Activated naive CD4-positive, alpha-beta T cell treated with anti-CD3 and anti-CD28 coated beads, Interleukin-2, amount 10 ng/mL, durations not matched to agents 7 days and 5 days (primary cell): ENCODE measurements at regions not wholly inside any gene's neighbourhood (a gene's known extent, or its start where the extent isn't known, plus 50 kb on each side); places are given as distances from the start of the nearest gene placed in this dataset.

Experiments
- CTCF ChIA-PET: fragments of 350-600 bp; sonication (Branson Sonifier 250); formaldehyde crosslinking; loops from one replicate; lab custom pipeline; 2021; ENCODE audit warnings: antibody characterized with exemption; lab: Charles Lee
- DNase-seq: peaks from one replicate; pipeline ENCODE4 v3.0.0-alpha.2; 2020
- H3K27ac Mint-ChIP-seq: one replicate; pipeline ENCODE4 v1.8.0; 2021; ENCODE audit warnings: mild to moderate bottlenecking, moderate library complexity, mixed read lengths
- H3K27me3 Mint-ChIP-seq: one replicate; pipeline ENCODE4 v1.8.0; 2021; ENCODE audit warnings: mild to moderate bottlenecking, mixed read lengths
- H3K36me3 Mint-ChIP-seq: one replicate; pipeline ENCODE4 v1.8.0; 2021; ENCODE audit warnings: mixed read lengths
- H3K4me1 Mint-ChIP-seq: one replicate; pipeline ENCODE4 v1.8.0; 2021; ENCODE audit warnings: mixed read lengths
- H3K4me3 Mint-ChIP-seq: one replicate; pipeline ENCODE4 v1.8.0; 2021; ENCODE audit warnings: mild to moderate bottlenecking, moderate library complexity, mixed read lengths
- H3K9me3 Mint-ChIP-seq: one replicate; pipeline ENCODE4 v1.8.0; 2021; ENCODE audit warnings: mixed read lengths

DNA sequence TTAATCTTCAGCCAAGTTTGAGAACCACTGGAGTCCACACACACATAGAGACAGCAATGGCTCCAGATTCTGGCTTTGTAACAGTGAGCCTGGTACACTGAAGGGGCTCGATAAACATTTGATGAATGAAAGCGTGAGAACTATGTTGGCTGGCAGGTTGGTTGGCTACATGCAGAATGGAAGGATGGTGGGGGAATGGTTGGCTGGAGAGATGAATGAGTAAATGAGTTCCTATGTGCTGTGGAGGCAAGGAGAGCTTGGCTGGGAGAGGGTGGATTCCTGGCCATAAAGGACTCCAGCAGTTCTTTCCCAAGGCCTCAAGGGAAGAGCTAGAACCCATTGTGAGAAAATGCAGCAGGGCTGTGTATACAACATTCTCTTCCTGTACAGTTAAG is 168.0 kb upstream of the NECTIN1 start:
- CTCF ChIA-PET: no interaction called here
- Mint-ChIP-seq H3K27me3 (peaks cover 16% of the 10 kb centered on the region), H3K36me3 (no peaks in the 10 kb centered on the region), H3K9me3 (no peaks in the 10 kb centered on the region), H3K4me3 (no peak overlapping the region), H3K4me1 (peaks cover 8% of the 10 kb centered on the region), H3K27ac (no peak overlapping the region)
- DNase-seq: no peak

DNA sequence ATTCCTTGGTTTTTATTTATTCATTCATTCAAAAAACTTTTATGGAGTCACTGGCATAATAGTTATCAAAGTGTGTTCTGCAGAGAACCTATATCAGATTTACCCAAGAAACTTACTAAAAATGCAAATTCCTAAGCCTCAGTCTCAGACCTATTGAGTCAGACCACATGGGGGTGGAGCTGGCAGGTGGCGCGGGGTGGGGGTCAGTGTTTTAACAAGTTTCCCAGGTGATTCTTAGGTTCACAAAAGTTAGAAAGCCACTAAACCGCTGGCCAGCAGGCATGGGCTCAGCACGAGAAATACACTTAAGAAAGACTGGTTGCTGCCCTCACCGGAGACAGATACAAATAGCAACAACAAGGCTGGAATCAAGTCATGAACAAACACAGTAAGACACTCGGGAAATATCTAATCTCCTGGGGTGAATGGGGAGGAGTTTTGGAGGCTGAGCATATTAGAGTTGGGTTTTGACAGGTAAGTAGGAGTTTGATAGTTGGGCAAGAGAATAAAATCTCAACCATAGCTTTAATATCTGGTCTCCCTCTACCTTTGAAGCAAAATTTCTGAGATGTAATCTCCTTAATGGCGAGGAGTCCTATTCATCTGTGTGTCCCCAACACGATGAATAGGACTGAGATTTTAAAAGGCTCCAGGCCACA is 167.5 kb upstream of the NECTIN1 start:
- Mint-ChIP-seq H3K27ac (no peak overlapping the region), H3K4me3 (no peak overlapping the region), H3K9me3 (no peaks in the 10 kb centered on the region), H3K36me3 (no peaks in the 10 kb centered on the region), H3K27me3 (peaks cover 21% of the 10 kb centered on the region), H3K4me1 (peaks cover 8% of the 10 kb centered on the region)
- CTCF ChIA-PET: no interaction called here
- no peak for DNase-seq

GRCh38 chr11:119895981-119896380 is 167.0 kb upstream of the NECTIN1 start:
- no peak overlapping the region for H3K4me3 Mint-ChIP-seq
- H3K4me1 Mint-ChIP-seq: peaks cover 8% of the 10 kb centered on the region
- H3K9me3 Mint-ChIP-seq: no peaks in the 10 kb centered on the region
- no peaks in the 10 kb centered on the region for H3K36me3 Mint-ChIP-seq
- peaks cover 24% of the 10 kb centered on the region for H3K27me3 Mint-ChIP-seq
- CTCF ChIA-PET: no interaction called here
- no peak for DNase-seq
- no peak overlapping the region for H3K27ac Mint-ChIP-seq

DNA sequence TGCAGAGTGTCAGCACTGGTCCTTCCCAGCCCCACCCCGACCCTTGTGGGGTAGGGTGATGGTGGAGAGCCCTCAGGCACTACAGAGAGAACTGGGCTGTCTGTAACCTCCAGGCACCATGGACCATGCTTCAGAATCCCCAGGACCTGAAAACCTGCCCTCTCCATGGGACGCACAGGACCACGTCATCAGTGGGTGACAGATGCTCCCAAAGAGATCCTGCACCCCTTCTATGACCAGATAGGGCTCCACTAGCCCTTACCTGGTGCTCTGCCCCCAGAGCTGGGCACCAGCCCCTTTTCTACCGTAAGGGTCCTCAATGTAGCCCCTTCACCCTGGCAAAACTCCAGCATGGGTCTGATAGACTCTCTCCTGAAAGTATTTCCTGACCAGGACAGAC is 165.9 kb upstream of the NECTIN1 start:
- Mint-ChIP-seq H3K27me3 (peaks cover 23% of the 10 kb centered on the region), H3K4me3 (no peak overlapping the region)
- CTCF ChIA-PET: no interaction called here

DNA sequence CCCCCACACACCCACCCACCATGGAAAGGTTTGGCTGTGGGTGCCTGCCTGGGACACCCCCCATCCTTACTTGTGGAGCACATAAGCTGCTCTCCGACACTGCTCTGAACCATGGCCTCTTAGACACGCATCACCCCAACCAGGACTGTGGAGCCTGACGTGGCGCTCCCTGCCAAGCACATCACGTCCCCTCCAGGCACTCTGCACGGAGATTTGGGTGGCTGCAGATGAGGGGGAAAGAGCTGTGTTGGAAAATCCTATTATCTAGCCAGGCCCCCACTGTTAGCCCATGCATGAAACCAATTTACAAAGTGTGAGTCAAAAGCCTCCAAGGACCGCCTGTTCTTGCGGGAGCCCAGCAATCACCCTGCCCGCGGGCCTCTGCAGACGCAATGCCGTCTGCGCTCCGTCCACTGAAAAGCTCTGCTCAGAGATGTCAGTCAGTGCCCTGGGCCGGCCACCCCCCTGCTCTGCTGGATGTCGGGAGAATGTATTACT is 163.4 kb upstream of the NECTIN1 start:
- no peak for DNase-seq
- Mint-ChIP-seq H3K9me3 (no peaks in the 10 kb centered on the region), H3K4me1 (peaks cover 8% of the 10 kb centered on the region), H3K4me3 (no peak overlapping the region), H3K27ac (no peak overlapping the region), H3K36me3 (no peaks in the 10 kb centered on the region), H3K27me3 (peaks cover 26% of the 10 kb centered on the region)
- CTCF ChIA-PET: no interaction called here

More for the DNA sequence above, 165.9 kb upstream of the NECTIN1 start:
- Mint-ChIP-seq H3K27ac (no peak overlapping the region), H3K9me3 (no peaks in the 10 kb centered on the region), H3K36me3 (no peaks in the 10 kb centered on the region), H3K4me1 (peaks cover 8% of the 10 kb centered on the region)
- DNase-seq: no peak

DNA sequence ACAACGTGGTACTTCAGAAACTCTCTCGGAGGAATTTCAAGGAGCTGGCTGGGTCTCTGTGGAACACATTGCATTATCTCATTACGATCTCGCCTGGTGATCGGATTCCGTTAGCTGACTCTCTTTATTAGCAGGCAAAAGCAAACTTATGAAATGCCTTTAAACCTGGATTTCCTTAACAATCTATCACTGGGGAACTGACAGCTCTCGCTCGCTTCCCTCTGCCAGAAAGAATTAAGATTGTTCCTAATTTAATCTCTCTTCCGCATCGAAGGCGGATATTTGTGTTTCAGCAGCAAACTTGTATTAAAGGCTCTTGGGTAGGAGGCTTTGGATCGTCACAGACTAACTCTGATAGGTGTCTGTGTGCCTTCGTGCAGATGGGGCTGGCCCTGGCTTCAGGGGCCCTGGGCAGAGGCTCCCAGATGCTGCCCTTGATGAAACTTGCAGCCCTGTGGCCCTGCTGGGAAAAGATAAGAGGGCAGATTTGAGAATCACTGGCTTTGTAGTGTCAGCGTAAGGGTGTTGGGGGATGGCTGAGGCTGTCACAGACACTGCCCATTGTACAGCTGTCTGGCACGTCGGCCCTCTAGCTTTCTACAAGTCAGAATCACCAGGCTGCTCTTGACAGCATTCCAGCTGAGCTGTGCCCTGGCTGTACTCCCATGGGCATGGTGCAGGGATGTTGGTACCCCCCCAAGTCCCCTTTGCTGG is 162.2 kb upstream of the NECTIN1 start:
- H3K4me1 Mint-ChIP-seq: peaks cover 3% of the 10 kb centered on the region
- no peak overlapping the region for H3K4me3 Mint-ChIP-seq
- no peak overlapping the region for H3K27ac Mint-ChIP-seq
- no peak for DNase-seq
- CTCF ChIA-PET: no interaction called here
- peaks cover 34% of the 10 kb centered on the region for H3K27me3 Mint-ChIP-seq
- no peaks in the 10 kb centered on the region for H3K36me3 Mint-ChIP-seq
- no peaks in the 10 kb centered on the region for H3K9me3 Mint-ChIP-seq

DNA sequence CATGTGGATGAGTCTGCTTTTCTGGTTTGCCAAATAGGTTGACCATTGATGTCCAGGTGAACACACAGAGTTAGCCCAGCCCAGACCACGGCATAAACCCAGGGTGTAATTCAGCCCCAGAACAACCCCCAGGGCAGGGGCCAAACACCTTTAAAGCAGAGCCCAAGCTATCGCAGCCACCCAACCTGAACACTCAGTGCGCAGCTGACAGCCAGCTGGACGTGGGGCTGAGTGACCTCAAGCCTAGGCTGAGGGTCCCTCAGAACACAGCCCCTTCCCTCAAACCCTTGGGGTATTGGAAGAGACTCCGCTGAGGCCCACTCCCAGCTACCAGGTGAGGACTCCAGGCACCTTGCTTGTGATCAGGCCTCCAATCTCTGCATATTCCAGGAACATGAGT is 161.5 kb upstream of the NECTIN1 start:
- H3K36me3 Mint-ChIP-seq: no peaks in the 10 kb centered on the region
- DNase-seq: no peak
- no peak overlapping the region for H3K4me3 Mint-ChIP-seq
- H3K27ac Mint-ChIP-seq: no peak overlapping the region
- peaks cover 33% of the 10 kb centered on the region for H3K27me3 Mint-ChIP-seq
- H3K4me1 Mint-ChIP-seq: no peaks in the 10 kb centered on the region
- CTCF ChIA-PET: no interaction called here
- H3K9me3 Mint-ChIP-seq: no peaks in the 10 kb centered on the region

- no peaks in the 10 kb centered on the region for H3K4me1 Mint-ChIP-seq
- H3K9me3 Mint-ChIP-seq: no peaks in the 10 kb centered on the region
- DNase-seq: no peak
- CTCF ChIA-PET: no interaction called here
- peaks cover 27% of the 10 kb centered on the region for H3K27me3 Mint-ChIP-seq
- H3K27ac Mint-ChIP-seq: no peak overlapping the region
- H3K36me3 Mint-ChIP-seq: no peaks in the 10 kb centered on the region
- no peak overlapping the region for H3K4me3 Mint-ChIP-seq
Measured at GRCh38 chr11:119889728-119890280, 160.8 kb upstream of the NECTIN1 start.

DNA sequence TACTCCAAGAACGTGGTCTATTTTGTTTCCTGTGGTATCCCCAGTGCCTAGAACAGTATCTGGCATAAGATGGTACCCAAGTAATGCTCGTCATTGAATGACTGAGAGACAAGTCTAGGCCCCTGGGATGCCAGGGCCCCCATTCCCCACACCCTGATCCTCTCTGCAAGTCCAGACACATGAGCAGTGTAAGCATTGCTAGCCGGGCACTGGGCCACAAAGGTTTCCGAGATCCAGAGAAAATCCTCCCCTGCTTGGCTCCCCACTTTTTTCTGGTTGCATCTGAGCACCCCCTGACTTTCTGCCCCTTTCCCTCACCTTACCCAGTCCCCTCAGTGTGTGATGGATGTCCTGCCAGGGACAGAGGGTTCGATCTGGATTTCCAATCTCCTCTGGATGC is 160.1 kb upstream of the NECTIN1 start:
- CTCF ChIA-PET: no interaction called here
- no peak overlapping the region for H3K4me3 Mint-ChIP-seq
- H3K9me3 Mint-ChIP-seq: no peaks in the 10 kb centered on the region
- no peak for DNase-seq
- no peaks in the 10 kb centered on the region for H3K36me3 Mint-ChIP-seq
- peaks cover 32% of the 10 kb centered on the region for H3K27me3 Mint-ChIP-seq
- H3K27ac Mint-ChIP-seq: no peak overlapping the region
- H3K4me1 Mint-ChIP-seq: no peaks in the 10 kb centered on the region

- no peaks in the 10 kb centered on the region for H3K9me3 Mint-ChIP-seq
- no peaks in the 10 kb centered on the region for H3K4me1 Mint-ChIP-seq
- no peak for DNase-seq
- CTCF ChIA-PET: interaction anchor here (0.6 kb wide), 1 partner anchor 13 kb away, joined by 3 read pairs; no protein-coding TSS in a partner anchor
- no peak overlapping the region for H3K27ac Mint-ChIP-seq
- H3K27me3 Mint-ChIP-seq: peaks cover 33% of the 10 kb centered on the region
- no peaks in the 10 kb centered on the region for H3K36me3 Mint-ChIP-seq
- no peak overlapping the region for H3K4me3 Mint-ChIP-seq
Measured at GRCh38 chr11:119888119-119888518, 159.1 kb upstream of the NECTIN1 start.

DNA sequence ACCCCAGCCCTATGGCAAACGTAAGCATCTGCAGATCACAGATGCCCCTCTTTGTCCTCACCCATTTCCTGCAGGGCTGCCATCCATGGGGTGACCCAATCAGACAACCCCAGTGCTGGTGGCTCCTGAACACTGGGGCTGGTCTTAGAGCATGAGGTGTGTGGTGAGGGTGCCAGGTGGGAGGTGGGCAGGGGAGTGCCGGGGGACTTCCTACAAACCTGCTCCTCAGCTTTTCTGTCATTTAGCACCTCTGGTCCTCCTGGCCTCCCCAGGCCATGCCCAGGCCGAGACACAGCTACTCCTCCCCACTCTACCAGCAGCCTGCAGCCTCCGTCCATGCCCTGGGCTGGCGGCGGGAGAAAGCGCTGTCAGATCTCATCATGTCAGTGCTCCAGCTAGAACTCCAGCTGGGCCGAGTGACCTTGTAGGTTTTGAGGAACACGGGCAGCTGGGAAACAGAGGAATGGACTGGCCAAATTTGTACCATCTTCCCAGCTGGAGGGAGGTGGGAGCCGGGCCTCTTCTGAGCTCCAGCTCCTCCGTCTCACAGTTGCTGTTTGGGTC is 157.7 kb upstream of the NECTIN1 start:
- CTCF ChIA-PET: no interaction called here
- H3K4me1 Mint-ChIP-seq: no peaks in the 10 kb centered on the region
- DNase-seq: no peak
- H3K4me3 Mint-ChIP-seq: no peak overlapping the region
- H3K27ac Mint-ChIP-seq: no peak overlapping the region
- H3K9me3 Mint-ChIP-seq: no peaks in the 10 kb centered on the region
- peaks cover 29% of the 10 kb centered on the region for H3K27me3 Mint-ChIP-seq
- no peaks in the 10 kb centered on the region for H3K36me3 Mint-ChIP-seq

- no peak overlapping the region for H3K27ac Mint-ChIP-seq
- H3K27me3 Mint-ChIP-seq: peaks cover 23% of the 10 kb centered on the region
- DNase-seq: no peak
- H3K36me3 Mint-ChIP-seq: no peaks in the 10 kb centered on the region
- no peaks in the 10 kb centered on the region for H3K9me3 Mint-ChIP-seq
- no peak overlapping the region for H3K4me3 Mint-ChIP-seq
- CTCF ChIA-PET: no interaction called here
- H3K4me1 Mint-ChIP-seq: no peaks in the 10 kb centered on the region
Measured at GRCh38 chr11:119885861-119886567, 157.0 kb upstream of the NECTIN1 start.

DNA sequence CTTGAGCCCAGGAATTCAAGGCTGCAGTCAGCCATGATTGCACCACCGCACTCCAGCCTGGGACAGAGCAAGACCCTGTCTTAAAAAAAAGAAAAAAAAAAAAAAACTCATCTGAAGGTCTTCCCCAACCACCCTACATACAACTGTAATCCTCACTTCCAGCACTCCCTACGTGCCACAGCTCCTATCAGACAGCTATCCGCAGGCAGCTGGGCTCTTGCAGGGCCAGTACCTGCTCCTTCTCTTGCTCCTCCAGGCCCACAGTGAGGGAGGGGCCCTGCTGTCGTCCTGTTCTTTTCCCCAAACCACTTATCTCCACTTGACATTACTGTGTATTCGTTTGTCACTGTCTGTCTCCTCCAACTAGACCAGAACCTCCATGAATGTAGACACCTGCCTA is 156.1 kb upstream of the NECTIN1 start:
- Mint-ChIP-seq H3K4me3 (no peak overlapping the region), H3K9me3 (no peaks in the 10 kb centered on the region), H3K4me1 (no peaks in the 10 kb centered on the region), H3K27ac (no peak overlapping the region), H3K36me3 (no peaks in the 10 kb centered on the region), H3K27me3 (peaks cover 26% of the 10 kb centered on the region)
- DNase-seq: no peak
- CTCF ChIA-PET: no interaction called here

GRCh38 chr11:119882316-119882715 is 153.3 kb upstream of the NECTIN1 start:
- H3K27ac Mint-ChIP-seq: no peak overlapping the region

More at GRCh38 chr11:119882316-119882715, 153.3 kb upstream of the NECTIN1 start:
- H3K27me3 Mint-ChIP-seq: peaks cover 24% of the 10 kb centered on the region
- no peaks in the 10 kb centered on the region for H3K9me3 Mint-ChIP-seq
- CTCF ChIA-PET: no interaction called here
- no peaks in the 10 kb centered on the region for H3K4me1 Mint-ChIP-seq
- DNase-seq: no peak
- H3K4me3 Mint-ChIP-seq: no peak overlapping the region
- no peaks in the 10 kb centered on the region for H3K36me3 Mint-ChIP-seq
